Hepatocyte (in vitro differentiated cells): ENCODE measurements at regions not wholly inside any gene's neighbourhood (a gene's known extent, or its start where the extent isn't known, plus 50 kb on each side); places are given as distances from the start of the nearest gene placed in this dataset.

Source experiments
- EZH2 ChIP-seq: fragments of 200-600 bp; sonication (generic); IDR thresholded peaks from 2 replicates; pipeline ENCODE4 v1.6.1; 2016; ENCODE audit warnings: antibody characterized with exemption, mild to moderate bottlenecking, borderline replicate concordance
- TF ChIP-seq, protein P1 (sequence below): fragments of 200-600 bp; sonication (generic); IDR thresholded peaks from 2 replicates; pipeline ENCODE4 v1.5.1; 2016; ENCODE audit warnings: antibody characterized with exemption, mild to moderate bottlenecking; ENCODE audit not compliant: poor library complexity

DNA sequence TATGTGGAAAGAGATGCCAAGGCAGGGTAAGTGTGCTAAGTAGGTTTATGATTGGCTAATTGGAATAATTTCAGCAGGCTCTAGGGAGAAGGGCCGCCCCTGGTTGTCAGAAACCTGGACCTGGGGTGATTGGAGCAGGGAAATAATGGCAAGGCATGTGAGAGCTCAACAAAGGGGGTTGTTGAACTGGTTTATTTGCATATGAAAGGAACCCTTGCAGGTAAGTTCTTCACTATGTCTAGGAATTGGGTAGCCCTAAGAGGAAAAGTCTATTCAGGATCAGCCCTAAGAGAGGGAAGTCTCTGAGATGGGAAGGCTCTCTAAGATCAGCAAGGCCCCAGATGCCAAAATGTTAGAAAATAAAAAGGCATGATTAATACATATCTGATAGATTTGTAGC, 139.9 kb upstream of the PRNP start:
- TF ChIP-seq, protein P1, sequence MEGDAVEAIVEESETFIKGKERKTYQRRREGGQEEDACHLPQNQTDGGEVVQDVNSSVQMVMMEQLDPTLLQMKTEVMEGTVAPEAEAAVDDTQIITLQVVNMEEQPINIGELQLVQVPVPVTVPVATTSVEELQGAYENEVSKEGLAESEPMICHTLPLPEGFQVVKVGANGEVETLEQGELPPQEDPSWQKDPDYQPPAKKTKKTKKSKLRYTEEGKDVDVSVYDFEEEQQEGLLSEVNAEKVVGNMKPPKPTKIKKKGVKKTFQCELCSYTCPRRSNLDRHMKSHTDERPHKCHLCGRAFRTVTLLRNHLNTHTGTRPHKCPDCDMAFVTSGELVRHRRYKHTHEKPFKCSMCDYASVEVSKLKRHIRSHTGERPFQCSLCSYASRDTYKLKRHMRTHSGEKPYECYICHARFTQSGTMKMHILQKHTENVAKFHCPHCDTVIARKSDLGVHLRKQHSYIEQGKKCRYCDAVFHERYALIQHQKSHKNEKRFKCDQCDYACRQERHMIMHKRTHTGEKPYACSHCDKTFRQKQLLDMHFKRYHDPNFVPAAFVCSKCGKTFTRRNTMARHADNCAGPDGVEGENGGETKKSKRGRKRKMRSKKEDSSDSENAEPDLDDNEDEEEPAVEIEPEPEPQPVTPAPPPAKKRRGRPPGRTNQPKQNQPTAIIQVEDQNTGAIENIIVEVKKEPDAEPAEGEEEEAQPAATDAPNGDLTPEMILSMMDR = no peak
- TF ChIP-seq EZH2 = no peak
